ENCODE measurements at regions not wholly inside any gene's neighbourhood (a gene's known extent, or its start where the extent isn't known, plus 50 kb on each side); places are given as distances from the start of the nearest gene placed in this dataset.

GRCh38 chr9:108748776-108749175, 107.0 kb downstream of the ACTL7B start:
- TF ChIP-seq, protein P1, sequence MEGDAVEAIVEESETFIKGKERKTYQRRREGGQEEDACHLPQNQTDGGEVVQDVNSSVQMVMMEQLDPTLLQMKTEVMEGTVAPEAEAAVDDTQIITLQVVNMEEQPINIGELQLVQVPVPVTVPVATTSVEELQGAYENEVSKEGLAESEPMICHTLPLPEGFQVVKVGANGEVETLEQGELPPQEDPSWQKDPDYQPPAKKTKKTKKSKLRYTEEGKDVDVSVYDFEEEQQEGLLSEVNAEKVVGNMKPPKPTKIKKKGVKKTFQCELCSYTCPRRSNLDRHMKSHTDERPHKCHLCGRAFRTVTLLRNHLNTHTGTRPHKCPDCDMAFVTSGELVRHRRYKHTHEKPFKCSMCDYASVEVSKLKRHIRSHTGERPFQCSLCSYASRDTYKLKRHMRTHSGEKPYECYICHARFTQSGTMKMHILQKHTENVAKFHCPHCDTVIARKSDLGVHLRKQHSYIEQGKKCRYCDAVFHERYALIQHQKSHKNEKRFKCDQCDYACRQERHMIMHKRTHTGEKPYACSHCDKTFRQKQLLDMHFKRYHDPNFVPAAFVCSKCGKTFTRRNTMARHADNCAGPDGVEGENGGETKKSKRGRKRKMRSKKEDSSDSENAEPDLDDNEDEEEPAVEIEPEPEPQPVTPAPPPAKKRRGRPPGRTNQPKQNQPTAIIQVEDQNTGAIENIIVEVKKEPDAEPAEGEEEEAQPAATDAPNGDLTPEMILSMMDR (conservative IDR thresholded peaks at IDR 0.05; ENCODE audit: low read depth, low read length): no peak
- TF ChIP-seq EZH2phosphoT487 (IDR thresholded peaks at IDR 0.05; ENCODE audit: borderline replicate concordance, low read length): no peak
